Progenitor cell of endocrine pancreas (in vitro differentiated cells): ENCODE measurements at regions not wholly inside any gene's neighbourhood (a gene's known extent, or its start where the extent isn't known, plus 50 kb on each side); places are given as distances from the start of the nearest gene placed in this dataset.

Source experiments
- DNase-seq: peaks from one replicate; pipeline ENCODE4 v3.0.0; 2021; ENCODE audit warnings: low spot score; ENCODE audit not compliant: unreplicated experiment
- H3K27ac Mint-ChIP-seq: 2 replicates; pipeline ENCODE4 v1.8.0; 2021; ENCODE audit warnings: mild to moderate bottlenecking, moderate library complexity, mixed read lengths
- H3K27me3 Mint-ChIP-seq: 2 replicates; pipeline ENCODE4 v1.8.0; 2021; ENCODE audit warnings: mixed read lengths
- H3K36me3 Mint-ChIP-seq: 2 replicates; pipeline ENCODE4 v1.8.0; 2022; ENCODE audit warnings: mixed read lengths; ENCODE audit not compliant: insufficient read depth
- H3K4me1 Mint-ChIP-seq: 2 replicates; pipeline ENCODE4 v1.8.0; 2021; ENCODE audit warnings: low read depth, mixed read lengths
- H3K4me3 Mint-ChIP-seq: 2 replicates; pipeline ENCODE4 v1.8.0; 2021; ENCODE audit warnings: low read depth, mild to moderate bottlenecking, moderate library complexity, mixed read lengths
- H3K9me3 Mint-ChIP-seq: 2 replicates; pipeline ENCODE4 v1.8.0; 2021; ENCODE audit warnings: low read depth, mixed read lengths
- TF ChIP-seq, protein P1 (sequence below): fragments of 200-600 bp; sonication (generic); IDR thresholded peaks from one replicate; pipeline ENCODE4 v1.5.0; 2021; ENCODE audit warnings: antibody characterized with exemption, mild to moderate bottlenecking; ENCODE audit not compliant: unreplicated experiment

DNA sequence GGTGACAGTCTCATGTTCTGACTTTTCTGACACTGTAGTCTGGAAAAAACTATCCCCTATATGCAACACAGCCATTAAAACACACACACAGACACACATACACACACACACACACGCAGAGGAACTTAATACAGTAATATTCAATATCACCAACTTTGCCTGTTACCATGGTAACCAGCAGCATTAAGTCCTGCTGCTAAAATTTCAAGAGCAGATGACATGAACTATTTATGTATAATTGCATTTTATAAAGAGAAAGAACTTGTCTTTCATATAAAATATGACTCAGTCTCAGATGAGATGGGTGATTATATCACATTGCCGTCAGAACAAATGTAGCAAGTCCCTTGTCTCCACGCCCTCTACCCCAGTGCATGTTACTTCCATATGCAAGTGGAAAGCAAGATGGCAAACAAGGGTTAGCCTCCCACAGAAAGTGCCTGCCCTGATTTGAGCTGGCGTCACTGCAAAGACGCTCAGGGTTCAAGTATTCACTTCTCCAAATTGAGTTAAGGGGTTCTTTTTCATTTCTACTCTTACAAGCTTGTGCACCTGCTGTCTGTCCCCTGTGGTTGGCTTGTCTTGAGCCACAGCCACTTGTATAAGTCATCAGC, 576.8 kb downstream of the UQCRFS1 start:
- DNase-seq = no peak
- Mint-ChIP-seq H3K27ac (no peak overlapping the region), H3K9me3 (peaks cover 3% of the 10 kb centered on the region), H3K27me3 (peaks cover 6% of the 10 kb centered on the region), H3K36me3 (no peaks in the 10 kb centered on the region), H3K4me3 (no peak overlapping the region), H3K4me1 (peaks cover 7% of the 10 kb centered on the region)
- TF ChIP-seq, protein P1, sequence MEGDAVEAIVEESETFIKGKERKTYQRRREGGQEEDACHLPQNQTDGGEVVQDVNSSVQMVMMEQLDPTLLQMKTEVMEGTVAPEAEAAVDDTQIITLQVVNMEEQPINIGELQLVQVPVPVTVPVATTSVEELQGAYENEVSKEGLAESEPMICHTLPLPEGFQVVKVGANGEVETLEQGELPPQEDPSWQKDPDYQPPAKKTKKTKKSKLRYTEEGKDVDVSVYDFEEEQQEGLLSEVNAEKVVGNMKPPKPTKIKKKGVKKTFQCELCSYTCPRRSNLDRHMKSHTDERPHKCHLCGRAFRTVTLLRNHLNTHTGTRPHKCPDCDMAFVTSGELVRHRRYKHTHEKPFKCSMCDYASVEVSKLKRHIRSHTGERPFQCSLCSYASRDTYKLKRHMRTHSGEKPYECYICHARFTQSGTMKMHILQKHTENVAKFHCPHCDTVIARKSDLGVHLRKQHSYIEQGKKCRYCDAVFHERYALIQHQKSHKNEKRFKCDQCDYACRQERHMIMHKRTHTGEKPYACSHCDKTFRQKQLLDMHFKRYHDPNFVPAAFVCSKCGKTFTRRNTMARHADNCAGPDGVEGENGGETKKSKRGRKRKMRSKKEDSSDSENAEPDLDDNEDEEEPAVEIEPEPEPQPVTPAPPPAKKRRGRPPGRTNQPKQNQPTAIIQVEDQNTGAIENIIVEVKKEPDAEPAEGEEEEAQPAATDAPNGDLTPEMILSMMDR = no peak

DNA sequence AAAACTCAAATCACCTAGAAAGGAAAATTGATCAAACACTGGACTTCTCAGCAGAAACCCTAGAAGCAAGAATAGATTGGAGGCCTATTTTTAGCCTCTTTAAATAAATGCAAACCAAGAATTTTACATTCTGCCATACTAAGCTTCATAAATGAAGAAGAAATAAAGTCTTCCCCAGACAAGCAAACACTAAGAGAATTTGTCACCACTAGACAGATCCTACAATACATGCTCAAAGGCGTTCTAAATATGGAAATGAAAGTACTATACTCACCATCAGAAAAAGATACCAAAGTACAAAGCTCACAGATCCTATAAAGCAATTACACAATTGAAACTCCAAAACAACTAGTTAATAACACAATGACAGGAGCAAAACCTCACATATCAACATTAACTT, 578.1 kb downstream of the UQCRFS1 start:
- TF ChIP-seq, protein P1 = no peak
- H3K27me3 Mint-ChIP-seq = peaks cover 6% of the 10 kb centered on the region
- H3K4me1 Mint-ChIP-seq = peaks cover 5% of the 10 kb centered on the region
- no peak for DNase-seq
- H3K36me3 Mint-ChIP-seq = no peaks in the 10 kb centered on the region
- no peak overlapping the region for H3K4me3 Mint-ChIP-seq
- no peak overlapping the region for H3K27ac Mint-ChIP-seq
- peaks cover 3% of the 10 kb centered on the region for H3K9me3 Mint-ChIP-seq

DNA sequence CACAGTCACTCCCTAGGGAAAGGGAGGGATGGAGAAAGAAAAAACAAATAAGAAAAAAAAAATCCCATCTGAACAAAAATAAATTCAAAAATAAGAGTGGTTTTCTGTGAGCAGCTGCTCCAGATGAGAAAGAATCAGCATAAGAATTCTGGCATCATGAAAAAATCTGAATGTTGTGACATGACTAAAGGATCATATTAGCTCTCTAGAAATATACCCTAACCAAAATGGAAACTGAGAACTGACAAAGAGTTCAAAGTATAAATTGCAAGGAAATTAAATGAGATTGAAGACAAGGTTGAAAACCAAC, 579.0 kb downstream of the UQCRFS1 start:
- Mint-ChIP-seq H3K27ac (no peak overlapping the region), H3K4me1 (peaks cover 3% of the 10 kb centered on the region), H3K4me3 (no peak overlapping the region)

DNA sequence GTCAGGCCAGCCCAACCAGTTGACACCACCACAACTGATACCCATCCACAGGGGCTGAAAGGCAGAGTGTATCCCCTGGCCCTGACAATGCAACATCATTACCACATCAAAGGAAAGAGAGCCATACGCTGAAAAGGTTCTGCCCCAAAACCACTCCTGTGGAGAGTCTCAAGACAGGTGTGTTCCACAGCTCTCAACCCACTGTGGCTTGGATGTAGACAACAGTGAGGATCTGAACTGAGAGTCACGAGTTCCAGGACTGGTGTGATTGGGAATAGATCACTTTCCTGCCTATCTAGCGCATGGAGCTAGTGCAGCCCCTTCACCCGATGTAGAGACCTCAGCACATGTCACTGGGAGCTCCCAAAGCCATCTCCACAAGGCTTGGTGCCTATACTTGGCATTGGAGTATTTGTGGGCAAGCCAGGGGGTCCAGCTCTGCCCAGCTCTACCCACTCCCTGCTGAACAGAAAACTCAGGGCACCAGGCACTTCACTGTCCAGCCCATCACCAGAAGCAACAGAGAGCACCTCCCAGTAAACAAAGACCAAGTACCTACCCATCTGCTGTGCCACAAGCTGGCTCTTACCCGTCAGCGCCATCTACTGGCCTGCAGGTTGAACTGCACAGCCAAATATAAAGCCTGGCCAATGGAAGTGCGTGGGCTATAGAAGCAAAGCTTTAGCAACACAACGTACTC, 579.5 kb downstream of the UQCRFS1 start:
- H3K27me3 Mint-ChIP-seq = peaks cover 6% of the 10 kb centered on the region

More for the DNA sequence above, 579.0 kb downstream of the UQCRFS1 start:
- no peaks in the 10 kb centered on the region for H3K36me3 Mint-ChIP-seq
- peaks cover 3% of the 10 kb centered on the region for H3K9me3 Mint-ChIP-seq
- DNase-seq = no peak
- H3K27me3 Mint-ChIP-seq = peaks cover 6% of the 10 kb centered on the region
- TF ChIP-seq, protein P1 = no peak

DNA sequence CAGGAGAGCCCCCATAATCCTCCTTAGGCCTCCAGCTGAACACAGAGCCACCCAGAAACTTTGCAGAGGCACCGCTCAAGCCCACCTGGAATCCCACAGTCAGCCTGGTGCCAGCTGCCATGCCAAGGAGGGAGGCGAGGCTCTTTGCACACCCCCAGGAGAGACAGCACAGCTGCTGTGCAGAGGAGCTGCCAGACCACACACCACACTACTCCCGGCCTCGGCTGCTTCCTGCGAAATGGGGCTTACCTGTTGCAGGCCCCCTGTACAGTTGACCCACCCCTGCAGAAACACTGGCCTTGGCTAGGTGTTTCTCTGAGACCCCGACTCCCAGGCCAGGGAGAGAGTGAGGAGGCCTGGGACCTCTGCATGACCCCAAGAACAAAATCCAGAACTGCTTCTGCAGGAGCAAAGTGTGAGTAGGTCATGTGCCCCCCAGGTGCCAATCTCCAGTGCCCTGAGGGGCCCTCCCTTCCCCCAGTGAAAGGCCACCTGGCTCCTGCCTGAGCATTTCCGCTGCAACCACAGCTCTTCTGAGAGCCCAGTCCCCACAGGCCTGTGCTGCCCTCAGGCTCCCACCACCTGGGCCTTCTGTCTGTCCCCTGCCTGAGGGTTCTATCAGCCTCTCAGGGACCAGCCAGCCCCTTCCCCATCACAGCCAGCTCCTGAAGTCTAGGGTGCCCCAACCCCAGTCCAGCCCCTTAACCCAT, 580.4 kb downstream of the UQCRFS1 start:
- Mint-ChIP-seq H3K27ac (no peak overlapping the region), H3K9me3 (peaks cover 14% of the 10 kb centered on the region), H3K4me3 (no peak overlapping the region), H3K27me3 (peaks cover 2% of the 10 kb centered on the region), H3K36me3 (no peaks in the 10 kb centered on the region), H3K4me1 (peaks cover 3% of the 10 kb centered on the region)
- TF ChIP-seq, protein P1 = no peak
- DNase-seq = no peak

More for the DNA sequence above, 579.5 kb downstream of the UQCRFS1 start:
- Mint-ChIP-seq H3K4me3 (no peak overlapping the region), H3K27ac (no peak overlapping the region), H3K36me3 (no peaks in the 10 kb centered on the region), H3K9me3 (peaks cover 4% of the 10 kb centered on the region), H3K4me1 (peaks cover 3% of the 10 kb centered on the region)
- DNase-seq = peak; percentile 54
- TF ChIP-seq, protein P1 = peak; percentile 87
